ENCODE measurements at regions not wholly inside any gene's neighbourhood (a gene's known extent, or its start where the extent isn't known, plus 50 kb on each side); places are given as distances from the start of the nearest gene placed in this dataset.

GRCh38 chr9:87269296-87270176 lies 228.1 kb upstream of the DAPK1 start:
- no peak for DNase-seq (ENCODE audit: insufficient read length)
- TF ChIP-seq POLR2A (IDR thresholded peaks at IDR 0.05; ENCODE audit: low read depth, low read length) (no peak), TAF1 (IDR thresholded peaks at IDR 0.05; ENCODE audit: borderline replicate concordance, low read depth, low read length) (no peak), POLR2AphosphoS5 (IDR thresholded peaks at IDR 0.05; ENCODE audit: low read depth, low read length) (no peak)
- FAIRE-seq: no peak

DNA sequence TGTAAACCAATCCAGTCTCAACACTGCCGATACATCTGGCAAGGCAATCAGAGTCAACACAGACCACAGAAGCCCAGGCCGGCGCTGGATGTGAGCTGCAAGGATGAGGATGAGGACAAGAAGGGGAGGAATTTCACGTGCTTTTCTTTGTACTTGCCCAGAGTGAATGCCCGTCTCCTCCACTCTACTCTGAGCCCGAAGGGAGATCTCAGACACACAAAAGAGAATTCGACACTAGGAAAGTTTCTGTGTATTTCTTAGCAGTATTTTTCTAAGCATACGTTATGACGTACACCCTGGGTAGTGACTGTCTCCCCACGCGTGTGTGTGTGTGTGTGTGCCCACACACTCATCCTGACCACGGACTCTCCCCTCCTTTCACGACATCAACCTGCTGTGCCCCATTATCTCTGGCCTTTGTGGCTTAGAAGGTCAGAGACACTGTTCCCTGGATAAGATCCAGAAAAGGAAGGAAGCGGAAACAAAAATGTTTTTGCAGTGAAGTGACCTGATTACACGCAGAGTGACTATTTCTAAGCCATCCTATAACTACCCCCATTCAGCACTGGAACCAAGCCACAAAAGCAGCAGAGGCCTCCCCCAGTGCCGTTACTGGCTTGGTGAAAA lies 227.3 kb upstream of the DAPK1 start:
- TF ChIP-seq POLR2A (IDR thresholded peaks at IDR 0.05; ENCODE audit: low read depth, low read length): no peak
- TF ChIP-seq POLR2AphosphoS5 (IDR thresholded peaks at IDR 0.05; ENCODE audit: low read depth, low read length): no peak
- no peak for TF ChIP-seq TAF1 (IDR thresholded peaks at IDR 0.05; ENCODE audit: borderline replicate concordance, low read depth, low read length)
- FAIRE-seq: no peak
- DNase-seq (ENCODE audit: insufficient read length): no peak

DNA sequence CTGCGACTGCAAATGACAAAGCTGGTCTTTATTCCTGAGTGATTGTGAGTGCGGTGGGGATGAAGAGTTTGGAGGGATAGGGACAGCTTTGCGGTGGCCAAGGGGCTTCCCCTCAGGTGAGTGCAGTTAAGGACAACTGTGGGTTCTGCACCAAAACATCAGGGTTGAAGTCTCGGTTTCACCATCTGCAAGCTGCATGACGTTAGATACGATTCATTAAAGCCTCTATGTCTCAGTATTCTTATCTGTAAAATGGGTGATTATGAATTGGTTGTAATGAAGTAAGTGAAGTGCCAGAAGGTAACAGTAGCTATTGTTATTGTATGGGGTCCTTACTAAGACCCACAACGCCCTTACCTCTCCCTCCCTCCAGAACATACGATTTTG lies 226.8 kb upstream of the DAPK1 start:
- FAIRE-seq (no peak), DNase-seq (ENCODE audit: insufficient read length) (no peak)
- TF ChIP-seq POLR2AphosphoS5 (IDR thresholded peaks at IDR 0.05; ENCODE audit: low read depth, low read length) (no peak), TAF1 (IDR thresholded peaks at IDR 0.05; ENCODE audit: borderline replicate concordance, low read depth, low read length) (no peak), POLR2A (IDR thresholded peaks at IDR 0.05; ENCODE audit: low read depth, low read length) (no peak)

GRCh38 chr9:87271696-87272477 lies 225.8 kb upstream of the DAPK1 start:
- DNase-seq (ENCODE audit: insufficient read length): no peak
- TF ChIP-seq TAF1 (IDR thresholded peaks at IDR 0.05; ENCODE audit: borderline replicate concordance, low read depth, low read length) (no peak), POLR2AphosphoS5 (IDR thresholded peaks at IDR 0.05; ENCODE audit: low read depth, low read length) (no peak), POLR2A (IDR thresholded peaks at IDR 0.05; ENCODE audit: low read depth, low read length) (no peak)
- FAIRE-seq: no peak

DNA sequence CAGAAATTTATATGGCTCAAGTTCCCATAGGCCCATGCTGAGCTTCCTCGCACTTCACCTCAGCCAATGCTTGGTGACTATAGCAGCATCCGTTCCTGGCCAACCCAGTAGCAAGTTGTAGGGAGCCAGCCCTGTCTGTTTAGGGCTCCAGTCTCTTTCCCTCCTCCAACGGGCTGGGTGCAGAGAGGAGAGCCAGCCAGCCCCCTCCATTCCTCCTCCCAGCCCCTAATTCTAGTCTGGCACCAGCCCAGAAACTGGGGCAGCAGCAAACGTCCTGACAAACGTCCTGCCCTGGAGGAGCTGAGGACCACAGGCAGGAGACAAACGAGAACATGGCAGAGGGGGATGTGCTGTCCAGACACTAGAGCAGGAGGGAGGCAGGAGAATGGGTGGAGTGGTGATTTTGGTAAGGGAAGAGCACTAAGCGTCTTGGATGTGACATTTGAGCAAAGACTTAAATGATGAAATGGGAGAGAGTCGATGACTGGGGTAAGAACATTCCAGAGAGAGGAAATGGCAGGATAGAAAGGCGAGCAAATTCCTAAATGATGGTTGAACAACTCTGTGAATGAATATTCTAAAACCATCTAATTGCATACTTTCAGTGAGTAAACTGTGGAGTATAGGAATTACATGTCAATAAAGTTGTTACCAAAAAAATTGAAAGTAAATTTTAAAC lies 222.5 kb upstream of the DAPK1 start:
- TF ChIP-seq POLR2A (IDR thresholded peaks at IDR 0.05; ENCODE audit: low read depth, low read length) (no peak), TAF1 (IDR thresholded peaks at IDR 0.05; ENCODE audit: borderline replicate concordance, low read depth, low read length) (no peak), POLR2AphosphoS5 (IDR thresholded peaks at IDR 0.05; ENCODE audit: low read depth, low read length) (no peak)
- DNase-seq (ENCODE audit: insufficient read length) (no peak), FAIRE-seq (no peak)

DNA sequence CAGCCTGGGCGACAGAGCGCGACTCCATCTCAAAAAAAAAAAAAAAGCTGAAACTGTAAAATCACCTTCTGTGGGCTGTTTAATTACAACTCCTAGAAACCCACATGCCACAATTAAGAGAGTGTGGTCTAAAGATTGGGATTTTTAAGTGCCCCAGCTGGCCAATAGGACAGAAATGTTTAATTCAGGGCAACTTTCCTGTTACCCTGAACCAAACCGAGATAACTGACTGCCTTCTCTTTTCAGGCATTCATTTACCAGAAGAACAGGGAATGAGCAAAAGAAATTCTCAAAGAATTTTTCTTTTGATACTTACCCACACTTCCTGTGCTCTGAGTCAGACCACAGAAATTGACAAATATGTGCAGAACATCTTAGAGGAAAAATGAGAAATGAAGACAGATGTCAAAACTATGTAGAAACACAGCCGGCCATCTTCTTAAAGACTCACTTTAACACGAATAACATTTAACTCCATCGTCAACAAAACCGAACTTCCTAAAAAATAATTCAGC lies 221.3 kb upstream of the DAPK1 start:
- no peak for FAIRE-seq
- TF ChIP-seq TAF1 (IDR thresholded peaks at IDR 0.05; ENCODE audit: borderline replicate concordance, low read depth, low read length) (no peak), POLR2A (IDR thresholded peaks at IDR 0.05; ENCODE audit: low read depth, low read length) (no peak), POLR2AphosphoS5 (IDR thresholded peaks at IDR 0.05; ENCODE audit: low read depth, low read length) (no peak)
- no peak for DNase-seq (ENCODE audit: insufficient read length)

GRCh38 chr9:87276851-87277261 lies 220.8 kb upstream of the DAPK1 start:
- FAIRE-seq: no peak
- no peak for TF ChIP-seq TAF1 (IDR thresholded peaks at IDR 0.05; ENCODE audit: borderline replicate concordance, low read depth, low read length)
- no peak for TF ChIP-seq POLR2A (IDR thresholded peaks at IDR 0.05; ENCODE audit: low read depth, low read length)
- no peak for TF ChIP-seq POLR2AphosphoS5 (IDR thresholded peaks at IDR 0.05; ENCODE audit: low read depth, low read length)
- no peak for DNase-seq (ENCODE audit: insufficient read length)

DNA sequence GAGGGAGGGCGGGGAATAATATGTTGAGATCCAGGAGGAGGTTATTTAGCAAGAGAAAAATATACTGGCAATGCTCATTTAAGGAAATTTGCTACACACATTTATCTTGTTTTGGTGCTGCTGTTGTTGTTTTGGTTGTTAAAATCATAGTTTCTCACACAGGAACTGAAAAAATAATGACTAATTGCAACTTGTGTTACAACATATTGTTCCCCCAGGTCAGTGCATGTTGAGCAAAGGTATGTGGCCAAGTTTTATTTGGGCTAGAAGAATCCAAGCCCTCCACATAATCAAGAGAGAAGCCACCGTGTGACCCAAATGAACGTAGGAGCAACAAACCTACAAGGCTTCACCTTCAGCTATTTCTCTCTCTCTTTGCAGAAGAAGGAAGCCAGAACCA lies 220.3 kb upstream of the DAPK1 start:
- FAIRE-seq: no peak
- no peak for TF ChIP-seq POLR2A (IDR thresholded peaks at IDR 0.05; ENCODE audit: low read depth, low read length)
- TF ChIP-seq TAF1 (IDR thresholded peaks at IDR 0.05; ENCODE audit: borderline replicate concordance, low read depth, low read length): no peak
- no peak for TF ChIP-seq POLR2AphosphoS5 (IDR thresholded peaks at IDR 0.05; ENCODE audit: low read depth, low read length)
- no peak for DNase-seq (ENCODE audit: insufficient read length)

GRCh38 chr9:87278971-87279733 lies 218.5 kb upstream of the DAPK1 start:
- no peak for TF ChIP-seq TAF1 (IDR thresholded peaks at IDR 0.05; ENCODE audit: borderline replicate concordance, low read depth, low read length)
- no peak for TF ChIP-seq POLR2AphosphoS5 (IDR thresholded peaks at IDR 0.05; ENCODE audit: low read depth, low read length)
- no peak for TF ChIP-seq POLR2A (IDR thresholded peaks at IDR 0.05; ENCODE audit: low read depth, low read length)
- FAIRE-seq: no peak
- no peak for DNase-seq (ENCODE audit: insufficient read length)

DNA sequence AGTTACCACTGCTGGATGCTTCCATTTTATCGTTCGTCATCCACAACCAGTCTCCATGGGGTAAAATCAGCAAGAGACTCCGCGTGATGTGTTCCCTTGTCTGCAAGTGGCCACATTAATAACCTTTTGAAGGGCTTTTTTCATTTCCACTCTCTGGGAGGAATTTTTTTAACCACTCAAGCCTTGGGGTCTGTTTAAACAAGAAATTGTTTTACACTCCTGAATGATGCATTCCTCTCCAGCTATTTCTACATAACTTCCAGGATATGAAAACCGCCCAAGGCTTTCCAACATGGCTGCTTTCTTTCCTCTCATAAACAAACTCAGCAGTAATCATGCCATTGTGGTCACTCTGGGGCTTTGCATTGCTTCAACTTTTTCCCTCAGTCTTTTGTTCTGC lies 217.2 kb upstream of the DAPK1 start:
- DNase-seq (ENCODE audit: insufficient read length) (no peak), FAIRE-seq (no peak)
- TF ChIP-seq POLR2A (IDR thresholded peaks at IDR 0.05; ENCODE audit: low read depth, low read length) (no peak), TAF1 (IDR thresholded peaks at IDR 0.05; ENCODE audit: borderline replicate concordance, low read depth, low read length) (no peak), POLR2AphosphoS5 (IDR thresholded peaks at IDR 0.05; ENCODE audit: low read depth, low read length) (no peak)

Measured in GM12892 (cell line).